GM12878 (cell line): ENCODE measurements at regions not wholly inside any gene's neighbourhood (a gene's known extent, or its start where the extent isn't known, plus 50 kb on each side); places are given as distances from the start of the nearest gene placed in this dataset.

Experiments
- ATAC-seq: fragments of 200-7000 bp; cut with Tn5 transposase; 3 replicates; pipeline ENCODE4 v1.9.1; 2020; ENCODE audit warnings: mild to moderate bottlenecking, moderate library complexity
- BruUV-seq: library from RNA; stranded (reverse); fragments of 400-500 nt; replicated peaks from 2 replicates; lab custom pipeline; 2021; lab: Mats Ljungman, UMichigan
- CTCF ChIA-PET: fragments of 300-600 bp; sonication (Branson Sonifier 250); formaldehyde crosslinking; extraction: SDS; loops from one replicate; lab custom pipeline; 2021; ENCODE audit warnings: inconsistent platforms; lab: Yijun Ruan, JAX
- POLR2A ChIA-PET: fragments of 350-600 bp; formaldehyde crosslinking; extraction: SDS; loops from one replicate; lab custom pipeline; 2021; ENCODE audit warnings: inconsistent platforms; lab: Charles Lee
- RAD21 ChIA-PET: fragments of 300-600 bp; sonication (Branson Sonifier 250); formaldehyde crosslinking; loops from one replicate; lab custom pipeline; 2023; ENCODE audit warnings: antibody characterized with exemption; ENCODE audit not compliant: unreplicated experiment; lab: Charles Lee
- SMC1A ChIA-PET: fragments of 300-600 bp; sonication (Branson Sonifier 250); formaldehyde crosslinking; loops from one replicate; lab custom pipeline; 2023; ENCODE audit not compliant: unreplicated experiment, uncharacterized antibody; lab: Charles Lee
- DNase-seq: peaks from one replicate; pipeline ENCODE4 v3.0.0-alpha.2; 2011; ENCODE audit warnings: low read depth, low spot score
- FAIRE-seq: peaks from 3 replicates; lab custom pipeline; 2011; peaks lifted over from hg19 to GRCh38; lab: Jason Lieb, UNC
- H2AFZ ChIP-seq: 2 replicates; pipeline ENCODE4 v1.6.0; 2011; ENCODE audit warnings: low read depth, low read length, control low read depth; ENCODE audit not compliant: control insufficient read depth
- H3K27ac ChIP-seq: 2 replicates; pipeline ENCODE4 v1.5.1; 2011; ENCODE audit warnings: control low read depth; ENCODE audit not compliant: control insufficient read depth, insufficient read depth
- H3K27me3 ChIP-seq, 2 experiments: replicated peaks in 1 of 2; 2 replicates each; pipeline versions ENCODE4 v1.6.0 to v1.6.1; 2011; ENCODE audit warnings: low read length in 1 of 2; ENCODE audit not compliant: control insufficient read depth in 2 of 2, insufficient read depth in 2 of 2
- H3K36me3 ChIP-seq, 2 experiments: 2 replicates each; pipeline ENCODE4 v1.5.1; 2011; ENCODE audit warnings: low read length in 1 of 2; ENCODE audit not compliant: control insufficient read depth in 2 of 2, insufficient read depth in 2 of 2
- H3K4me1 ChIP-seq: 2 replicates; pipeline ENCODE4 v1.6.1; 2011; ENCODE audit warnings: mild to moderate bottlenecking, low read length, moderate library complexity, mixed read lengths; ENCODE audit not compliant: control insufficient read depth, insufficient read depth
- H3K4me2 ChIP-seq: 2 replicates; pipeline ENCODE4 v1.6.0; 2011; ENCODE audit warnings: control low read depth; ENCODE audit not compliant: control insufficient read depth, insufficient read depth
- H3K4me3 ChIP-seq: fragments of 200-600 bp; sonication (generic); 2 replicates; pipeline ENCODE4 v1.5.1; 2016
- H3K79me2 ChIP-seq: 2 replicates; pipeline ENCODE4 v1.6.0; 2011; ENCODE audit warnings: low read length; ENCODE audit not compliant: control insufficient read depth, insufficient read depth
- H3K9ac ChIP-seq: 2 replicates; pipeline ENCODE4 v1.8.0; 2011; ENCODE audit warnings: low read length, control low read depth, mixed read lengths; ENCODE audit not compliant: control insufficient read depth, insufficient read depth
- H3K9me3 ChIP-seq: replicated peaks from 3 replicates; pipeline ENCODE4 v1.5.1; 2011; ENCODE audit warnings: mild to moderate bottlenecking, low read length; ENCODE audit not compliant: control insufficient read depth, insufficient read depth
- H4K20me1 ChIP-seq: 2 replicates; pipeline ENCODE4 v1.6.0; 2011; ENCODE audit not compliant: control insufficient read depth, insufficient read depth
- CHD2 ChIP-seq: IDR thresholded peaks from 2 replicates; pipeline ENCODE4 v1.6.1; 2011; ENCODE audit warnings: low read depth, low read length, improper control_type of control experiment, borderline replicate concordance
- EED ChIP-seq: sonication (generic); IDR thresholded peaks from 2 replicates; pipeline ENCODE4 v1.6.1; 2016; ENCODE audit warnings: antibody characterized with exemption, low read depth
- EZH2 ChIP-seq: IDR thresholded peaks from 2 replicates; pipeline ENCODE4 v1.6.1; 2012; ENCODE audit warnings: low read depth, mild to moderate bottlenecking, control low read depth, inconsistent platforms, low read length, borderline replicate concordance; ENCODE audit not compliant: control insufficient read depth
- GABPA ChIP-seq: IDR thresholded peaks from 2 replicates; pipeline ENCODE4 v1.6.1; 2014; ENCODE audit warnings: antibody characterized with exemption, low read depth, mild to moderate bottlenecking, inconsistent platforms
- HDAC2 ChIP-seq: fragments of 200-600 bp; sonication (generic); IDR thresholded peaks from 2 replicates; pipeline ENCODE4 v1.6.1; 2017
- HDAC6 ChIP-seq: fragments of 200-600 bp; sonication (generic); IDR thresholded peaks from one replicate; pipeline ENCODE4 v1.8.0; 2017; ENCODE audit warnings: antibody characterized with exemption; ENCODE audit not compliant: unreplicated experiment
- KLF5 ChIP-seq: fragments of 450-650 bp; IDR thresholded peaks from 2 replicates; pipeline ENCODE4 v1.6.1; 2014; ENCODE audit warnings: mild to moderate bottlenecking; ENCODE audit not compliant: partially characterized antibody
- NR2C1 ChIP-seq: fragments of 450-650 bp; IDR thresholded peaks from 2 replicates; pipeline ENCODE4 v1.6.1; 2017; ENCODE audit warnings: antibody characterized with exemption, mild to moderate bottlenecking, moderate library complexity
- PAX5 ChIP-seq: IDR thresholded peaks from 2 replicates; pipeline ENCODE4 v1.6.1; 2011; ENCODE audit warnings: low read depth, low read length, borderline replicate concordance
- PML ChIP-seq: IDR thresholded peaks from 2 replicates; pipeline ENCODE4 v1.6.1; 2012; ENCODE audit warnings: low read length, inconsistent platforms
- STAT1 ChIP-seq: fragments of 450-650 bp; conservative IDR thresholded peaks from 2 replicates; pipeline ENCODE4 v1.6.1; 2014; ENCODE audit warnings: antibody characterized with exemption, mild to moderate bottlenecking
- ZBED1 ChIP-seq: IDR thresholded peaks from 2 replicates; pipeline ENCODE4 v1.6.1; 2016; ENCODE audit warnings: borderline replicate concordance
- WGBS: methylation state at CpG from one replicate; pipeline ENCODE4 v1.1.6; 2016; ENCODE audit warnings: low lambda C conversion rate; ENCODE audit not compliant: insufficient replicate concordance, insufficient coverage; ENCODE audit errors: missing lambda C conversion rate; 5-methylcytosine and 5-hydroxymethylcytosine counted together
- in situ Hi-C: fragments of 300-500 bp; cut with MboI; formaldehyde crosslinking; loops from 9 replicates; pipeline ENCODE4 v1.14.3; 2018; ENCODE audit warnings: mixed read lengths
- intact Hi-C: fragments of 100-400 bp; cut with micrococcal nuclease; formaldehyde crosslinking; loops from one replicate; pipeline ENCODE4 v1.14.2; 2022; ENCODE audit not compliant: unreplicated experiment
- TF ChIP-seq, protein P1 (sequence below): IDR thresholded peaks from 2 replicates; pipeline ENCODE4 v1.6.1; 2011; ENCODE audit warnings: mild to moderate bottlenecking, low read depth, low read length, moderate library complexity; ENCODE audit not compliant: insufficient replicate concordance
- TF ChIP-seq, protein P2 (sequence below): fragments of 450-650 bp; IDR thresholded peaks from 2 replicates; pipeline ENCODE4 v1.6.1; 2017; ENCODE audit warnings: mild to moderate bottlenecking, moderate library complexity
- TF ChIP-seq, protein P3 (sequence below): fragments of 450-650 bp; IDR thresholded peaks from 2 replicates; pipeline ENCODE4 v1.6.1; 2017; ENCODE audit warnings: mild to moderate bottlenecking, moderate library complexity

- Histone ChIP-seq H4K20me1 (no peaks in the 10 kb centered on the region), H3K4me3 (no peak overlapping the region), H3K79me2 (no peaks in the 10 kb centered on the region), H3K27me3 (no peaks in the 10 kb centered on the region), H3K9me3 (no peaks in the 10 kb centered on the region), H3K27ac (no peak overlapping the region), H3K36me3 (no peaks in the 10 kb centered on the region), H3K4me1 (no peaks in the 10 kb centered on the region), H3K4me2 (no peak overlapping the region), H2AFZ (no peak overlapping the region), H3K9ac (no peak overlapping the region)
- POLR2A ChIA-PET: interaction anchor here (0.7 kb wide), 1 partner anchor 8 kb away, joined by 3 read pairs; no protein-coding TSS in a partner anchor
- intact Hi-C loops: no loop called here
- in situ Hi-C loops: no loop called here
- 75% methylated on average over 6 of the region's 6 CpGs for WGBS
- CTCF ChIA-PET: no interaction called here
- BruUV-seq: no TSS peak
- SMC1A ChIA-PET: no interaction called here
- ATAC-seq (no peak), DNase-seq (no peak), FAIRE-seq (no peak)
- RAD21 ChIA-PET: interaction anchor here (1.3 kb wide), 1 partner anchor 18 kb away, joined by 5 read pairs; no protein-coding TSS in a partner anchor
- TF ChIP-seq CHD2 (no peak), ZBED1 (no peak), EED (no peak), EZH2 (no peak), GABPA (no peak), STAT1 (no peak), HDAC2 (no peak), PML (no peak), NR2C1 (no peak), HDAC6 (no peak), KLF5 (no peak), PAX5 (no peak)
- TF ChIP-seq, protein P1, sequence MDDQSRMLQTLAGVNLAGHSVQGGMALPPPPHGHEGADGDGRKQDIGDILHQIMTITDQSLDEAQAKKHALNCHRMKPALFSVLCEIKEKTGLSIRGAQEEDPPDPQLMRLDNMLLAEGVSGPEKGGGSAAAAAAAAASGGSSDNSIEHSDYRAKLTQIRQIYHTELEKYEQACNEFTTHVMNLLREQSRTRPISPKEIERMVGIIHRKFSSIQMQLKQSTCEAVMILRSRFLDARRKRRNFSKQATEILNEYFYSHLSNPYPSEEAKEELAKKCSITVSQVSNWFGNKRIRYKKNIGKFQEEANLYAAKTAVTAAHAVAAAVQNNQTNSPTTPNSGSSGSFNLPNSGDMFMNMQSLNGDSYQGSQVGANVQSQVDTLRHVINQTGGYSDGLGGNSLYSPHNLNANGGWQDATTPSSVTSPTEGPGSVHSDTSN: no peak
- TF ChIP-seq, protein P2, sequence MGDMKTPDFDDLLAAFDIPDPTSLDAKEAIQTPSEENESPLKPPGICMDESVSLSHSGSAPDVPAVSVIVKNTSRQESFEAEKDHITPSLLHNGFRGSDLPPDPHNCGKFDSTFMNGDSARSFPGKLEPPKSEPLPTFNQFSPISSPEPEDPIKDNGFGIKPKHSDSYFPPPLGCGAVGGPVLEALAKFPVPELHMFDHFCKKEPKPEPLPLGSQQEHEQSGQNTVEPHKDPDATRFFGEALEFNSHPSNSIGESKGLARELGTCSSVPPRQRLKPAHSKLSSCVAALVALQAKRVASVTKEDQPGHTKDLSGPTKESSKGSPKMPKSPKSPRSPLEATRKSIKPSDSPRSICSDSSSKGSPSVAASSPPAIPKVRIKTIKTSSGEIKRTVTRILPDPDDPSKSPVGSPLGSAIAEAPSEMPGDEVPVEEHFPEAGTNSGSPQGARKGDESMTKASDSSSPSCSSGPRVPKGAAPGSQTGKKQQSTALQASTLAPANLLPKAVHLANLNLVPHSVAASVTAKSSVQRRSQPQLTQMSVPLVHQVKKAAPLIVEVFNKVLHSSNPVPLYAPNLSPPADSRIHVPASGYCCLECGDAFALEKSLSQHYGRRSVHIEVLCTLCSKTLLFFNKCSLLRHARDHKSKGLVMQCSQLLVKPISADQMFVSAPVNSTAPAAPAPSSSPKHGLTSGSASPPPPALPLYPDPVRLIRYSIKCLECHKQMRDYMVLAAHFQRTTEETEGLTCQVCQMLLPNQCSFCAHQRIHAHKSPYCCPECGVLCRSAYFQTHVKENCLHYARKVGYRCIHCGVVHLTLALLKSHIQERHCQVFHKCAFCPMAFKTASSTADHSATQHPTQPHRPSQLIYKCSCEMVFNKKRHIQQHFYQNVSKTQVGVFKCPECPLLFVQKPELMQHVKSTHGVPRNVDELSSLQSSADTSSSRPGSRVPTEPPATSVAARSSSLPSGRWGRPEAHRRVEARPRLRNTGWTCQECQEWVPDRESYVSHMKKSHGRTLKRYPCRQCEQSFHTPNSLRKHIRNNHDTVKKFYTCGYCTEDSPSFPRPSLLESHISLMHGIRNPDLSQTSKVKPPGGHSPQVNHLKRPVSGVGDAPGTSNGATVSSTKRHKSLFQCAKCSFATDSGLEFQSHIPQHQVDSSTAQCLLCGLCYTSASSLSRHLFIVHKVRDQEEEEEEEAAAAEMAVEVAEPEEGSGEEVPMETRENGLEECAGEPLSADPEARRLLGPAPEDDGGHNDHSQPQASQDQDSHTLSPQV: no peak
- TF ChIP-seq, protein P3, sequence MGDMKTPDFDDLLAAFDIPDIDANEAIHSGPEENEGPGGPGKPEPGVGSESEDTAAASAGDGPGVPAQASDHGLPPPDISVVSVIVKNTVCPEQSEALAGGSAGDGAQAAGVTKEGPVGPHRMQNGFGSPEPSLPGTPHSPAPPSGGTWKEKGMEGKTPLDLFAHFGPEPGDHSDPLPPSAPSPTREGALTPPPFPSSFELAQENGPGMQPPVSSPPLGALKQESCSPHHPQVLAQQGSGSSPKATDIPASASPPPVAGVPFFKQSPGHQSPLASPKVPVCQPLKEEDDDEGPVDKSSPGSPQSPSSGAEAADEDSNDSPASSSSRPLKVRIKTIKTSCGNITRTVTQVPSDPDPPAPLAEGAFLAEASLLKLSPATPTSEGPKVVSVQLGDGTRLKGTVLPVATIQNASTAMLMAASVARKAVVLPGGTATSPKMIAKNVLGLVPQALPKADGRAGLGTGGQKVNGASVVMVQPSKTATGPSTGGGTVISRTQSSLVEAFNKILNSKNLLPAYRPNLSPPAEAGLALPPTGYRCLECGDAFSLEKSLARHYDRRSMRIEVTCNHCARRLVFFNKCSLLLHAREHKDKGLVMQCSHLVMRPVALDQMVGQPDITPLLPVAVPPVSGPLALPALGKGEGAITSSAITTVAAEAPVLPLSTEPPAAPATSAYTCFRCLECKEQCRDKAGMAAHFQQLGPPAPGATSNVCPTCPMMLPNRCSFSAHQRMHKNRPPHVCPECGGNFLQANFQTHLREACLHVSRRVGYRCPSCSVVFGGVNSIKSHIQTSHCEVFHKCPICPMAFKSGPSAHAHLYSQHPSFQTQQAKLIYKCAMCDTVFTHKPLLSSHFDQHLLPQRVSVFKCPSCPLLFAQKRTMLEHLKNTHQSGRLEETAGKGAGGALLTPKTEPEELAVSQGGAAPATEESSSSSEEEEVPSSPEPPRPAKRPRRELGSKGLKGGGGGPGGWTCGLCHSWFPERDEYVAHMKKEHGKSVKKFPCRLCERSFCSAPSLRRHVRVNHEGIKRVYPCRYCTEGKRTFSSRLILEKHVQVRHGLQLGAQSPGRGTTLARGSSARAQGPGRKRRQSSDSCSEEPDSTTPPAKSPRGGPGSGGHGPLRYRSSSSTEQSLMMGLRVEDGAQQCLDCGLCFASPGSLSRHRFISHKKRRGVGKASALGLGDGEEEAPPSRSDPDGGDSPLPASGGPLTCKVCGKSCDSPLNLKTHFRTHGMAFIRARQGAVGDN: no peak
Observed at GRCh38 chr10:31123946-31124345, 92.3 kb upstream of the ZNF438 start.
